Urothelium cell line (cell line): ENCODE measurements at regions not wholly inside any gene's neighbourhood (a gene's known extent, or its start where the extent isn't known, plus 50 kb on each side); places are given as distances from the start of the nearest gene placed in this dataset.
"Not testable (repeated sequence)": the region's sequence is repeated elsewhere in the genome, so short reads cannot be mapped to it uniquely, and the experiment has no call there.

Experiments
- DNase-seq: peaks from one replicate; pipeline ENCODE4 v3.0.0; 2011; ENCODE audit warnings: low spot score, mixed read lengths
- FAIRE-seq: peaks from 2 replicates; lab custom pipeline; 2011; peaks lifted over from hg19 to GRCh38; lab: Jason Lieb, UNC

DNA sequence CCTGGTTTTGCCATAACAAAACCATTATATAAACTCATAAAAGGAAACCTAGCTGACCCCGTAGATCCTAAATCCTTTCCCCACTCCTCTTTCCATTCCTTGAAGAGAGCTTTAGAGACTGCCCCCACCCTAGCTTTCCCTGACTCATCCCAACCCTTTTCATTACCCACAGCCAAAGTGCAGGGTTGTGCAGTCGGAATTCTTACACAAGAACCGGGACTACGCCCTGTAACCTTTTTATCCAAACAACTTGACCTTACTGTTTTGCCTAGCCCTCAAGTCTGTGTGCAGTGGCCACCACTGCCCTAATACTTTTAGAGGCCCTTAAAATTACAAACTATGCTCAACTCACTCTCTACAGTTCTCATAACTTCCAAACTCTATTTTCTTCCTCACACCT is 116.0 kb upstream of the PTPN13 start:
- not testable (repeated sequence) for FAIRE-seq, DNase-seq

GRCh38 chr4:86481440-86481839 is 112.7 kb upstream of the PTPN13 start:
- FAIRE-seq (no peak), DNase-seq (no peak)

DNA sequence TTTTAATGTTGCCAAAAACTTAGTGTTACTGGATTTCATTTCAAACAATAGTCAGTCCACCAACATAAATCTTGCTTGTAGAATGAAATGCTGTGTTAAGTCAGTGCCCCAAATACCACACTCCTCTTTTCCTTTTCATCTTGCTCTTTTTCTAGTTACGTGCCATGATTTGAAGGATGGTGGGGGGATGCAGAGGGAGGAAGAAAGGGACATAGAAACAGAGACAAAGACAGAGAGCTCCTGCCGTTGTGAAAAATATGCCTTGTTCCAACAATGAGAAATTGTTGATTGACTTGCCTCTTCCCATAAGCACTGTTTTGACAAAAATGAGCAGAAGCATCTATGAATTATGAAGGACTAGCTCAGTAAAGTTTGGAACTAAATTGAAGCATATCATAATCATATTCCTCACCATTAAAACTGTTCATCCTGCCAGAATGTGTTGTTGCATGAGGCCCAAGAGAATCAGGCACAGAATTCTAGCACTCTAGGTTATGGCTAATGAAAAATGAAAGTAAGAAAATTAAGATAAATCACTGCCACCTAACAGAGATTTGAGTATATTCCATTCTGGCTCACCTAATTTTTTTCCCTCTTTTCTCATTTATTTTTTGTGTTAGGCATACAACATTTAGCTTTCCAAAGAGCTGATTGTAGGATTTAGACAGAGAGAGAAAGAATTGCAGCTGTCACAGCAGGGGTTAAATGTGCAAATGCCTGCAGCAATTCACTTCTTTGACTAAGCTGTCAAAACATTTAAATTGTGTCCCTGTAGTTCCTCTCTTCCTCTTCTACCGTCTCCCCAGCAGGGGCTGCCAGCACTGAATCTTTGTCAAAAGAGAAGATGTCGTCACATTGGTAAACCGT is 111.6 kb upstream of the PTPN13 start:
- no peak for FAIRE-seq

GRCh38 chr4:86483173-86483490 is 111.0 kb upstream of the PTPN13 start:
- no peak for DNase-seq
- no peak for FAIRE-seq

More for the DNA sequence above, 111.6 kb upstream of the PTPN13 start:
- DNase-seq, result no peak

DNA sequence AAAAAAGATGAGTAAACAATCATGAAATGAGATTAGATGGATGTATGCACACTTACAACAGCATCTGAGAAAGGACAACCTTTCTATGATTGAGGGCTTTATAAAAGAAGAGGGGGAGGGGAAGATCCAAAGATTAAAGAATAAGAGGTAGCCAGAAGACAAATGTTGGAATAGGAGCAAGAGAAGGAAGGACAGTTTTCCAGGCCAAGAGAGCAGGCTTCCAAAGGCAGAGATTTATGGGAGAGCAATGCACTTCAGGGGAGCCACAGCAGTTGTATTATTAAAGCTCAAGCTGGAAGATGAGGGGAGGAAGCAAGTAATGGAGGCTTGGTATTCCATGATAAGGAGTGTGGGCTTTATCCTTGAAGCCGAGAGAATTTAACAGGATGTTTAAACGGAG is 110.3 kb upstream of the PTPN13 start:
- FAIRE-seq (no peak), DNase-seq (no peak)

- DNase-seq (no peak), FAIRE-seq (peak; percentile 53)
Observed at GRCh38 chr4:86484241-86484640, 109.9 kb upstream of the PTPN13 start.

GRCh38 chr4:86487738-86488348 is 106.3 kb upstream of the PTPN13 start:
- FAIRE-seq (no peak), DNase-seq (no peak)

DNA sequence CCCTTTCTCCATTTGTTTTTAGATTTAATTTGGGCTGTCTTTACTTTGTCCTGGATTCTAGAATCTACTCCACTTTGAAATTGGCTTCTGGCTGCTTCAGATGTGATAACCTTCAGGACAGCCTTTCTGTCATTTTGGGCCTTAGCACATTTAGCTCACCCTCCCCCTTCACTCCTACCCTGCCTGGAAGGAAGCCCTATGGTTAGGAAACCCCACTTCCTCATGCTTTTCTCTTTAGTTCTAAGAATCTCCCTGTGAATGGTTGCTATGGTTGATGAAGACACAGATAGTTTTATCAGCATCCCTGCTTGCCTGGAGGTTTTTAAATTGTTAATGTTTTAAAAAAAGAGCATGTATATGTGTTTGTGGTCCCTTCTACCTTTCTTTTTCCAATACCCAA is 100.7 kb upstream of the PTPN13 start:
- FAIRE-seq, result no peak
- no peak for DNase-seq

DNA sequence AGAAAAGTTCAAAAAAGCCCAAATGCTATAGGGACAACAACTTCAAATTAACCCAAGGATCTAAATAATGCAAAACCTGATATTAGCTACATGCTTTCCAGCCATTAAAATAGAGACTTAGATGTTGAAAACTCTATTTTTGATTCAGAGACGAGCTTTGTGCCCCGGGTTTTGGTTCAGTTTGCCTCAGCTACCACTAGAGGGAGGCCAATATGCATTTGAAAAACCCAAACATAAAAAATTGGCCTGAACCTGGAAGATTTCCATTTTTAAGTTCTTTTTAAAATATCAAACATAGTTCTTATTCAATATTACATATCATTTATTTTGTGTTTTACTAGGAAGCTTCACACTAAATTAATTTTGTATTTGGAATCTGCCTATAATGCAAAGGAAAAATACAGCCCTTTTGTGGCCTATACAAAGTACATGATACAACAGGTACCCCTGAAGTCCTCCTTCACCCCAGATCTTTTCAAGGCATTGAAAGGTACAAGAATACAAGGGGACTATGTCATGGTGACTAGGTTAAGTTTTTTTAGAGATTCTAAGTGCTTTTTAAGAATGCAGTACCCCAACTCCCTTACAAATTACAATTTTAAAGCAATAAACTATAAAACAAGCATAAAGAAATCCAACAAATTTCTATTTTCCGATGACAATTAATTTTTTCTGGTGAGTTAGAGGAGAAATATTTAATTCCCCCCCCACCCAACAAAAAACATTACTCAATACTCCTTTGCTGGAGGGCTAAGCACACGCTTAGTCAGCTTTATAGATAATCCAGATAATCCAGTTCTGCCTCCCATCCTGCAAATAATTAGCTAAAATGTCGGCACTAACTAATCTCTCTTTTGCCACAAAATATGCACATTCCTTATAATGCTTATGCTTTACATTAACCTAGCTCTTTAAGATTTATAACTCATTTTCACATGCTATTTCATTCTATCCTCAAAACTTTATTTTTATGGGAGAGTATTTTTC is 97.7 kb upstream of the PTPN13 start:
- no peak for FAIRE-seq
- DNase-seq, result peak; percentile 47

GRCh38 chr4:86497131-86497530 is 97.0 kb upstream of the PTPN13 start:
- DNase-seq, result no peak
- no peak for FAIRE-seq

DNA sequence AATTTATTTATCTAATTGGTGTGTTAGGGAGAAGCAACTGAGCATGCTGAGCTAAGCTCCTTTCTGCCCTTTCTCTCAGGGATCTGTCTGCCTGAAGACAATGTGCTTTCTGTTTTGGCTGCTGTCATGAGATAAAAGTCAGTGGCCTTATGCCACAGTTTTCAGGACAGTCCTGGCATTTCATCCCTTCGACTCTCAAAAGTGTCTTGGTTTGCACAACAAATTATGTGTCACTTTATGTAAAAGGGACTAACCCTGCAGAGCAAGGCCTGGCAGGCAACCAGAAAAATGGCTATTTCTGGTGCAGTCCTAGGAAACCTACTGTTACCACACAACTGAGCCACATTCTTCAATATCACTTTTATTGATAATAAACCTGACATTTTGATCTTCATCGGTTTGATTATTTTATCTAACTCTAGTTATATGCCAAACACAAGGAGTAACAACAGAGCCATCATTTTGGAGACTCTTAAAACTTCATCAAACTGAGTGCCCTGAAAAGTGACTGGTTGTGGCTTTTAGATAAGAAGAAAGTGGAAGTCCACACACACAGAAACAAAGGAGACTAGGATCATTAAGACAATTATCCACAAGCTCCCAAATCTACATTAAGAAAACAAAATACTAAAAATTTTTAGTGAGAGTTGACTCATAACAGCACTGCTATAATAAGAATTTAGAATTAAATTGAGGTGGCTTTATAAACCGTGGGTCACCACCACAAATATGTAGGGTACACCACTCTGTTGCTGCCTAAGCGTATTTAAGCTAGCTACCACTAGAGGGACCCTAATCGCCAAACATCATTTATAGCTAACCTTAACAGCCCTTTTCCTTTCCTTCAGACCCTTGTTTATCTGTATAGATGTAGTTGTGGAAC is 95.9 kb upstream of the PTPN13 start:
- DNase-seq (peak; percentile 47), FAIRE-seq (no peak)

DNA sequence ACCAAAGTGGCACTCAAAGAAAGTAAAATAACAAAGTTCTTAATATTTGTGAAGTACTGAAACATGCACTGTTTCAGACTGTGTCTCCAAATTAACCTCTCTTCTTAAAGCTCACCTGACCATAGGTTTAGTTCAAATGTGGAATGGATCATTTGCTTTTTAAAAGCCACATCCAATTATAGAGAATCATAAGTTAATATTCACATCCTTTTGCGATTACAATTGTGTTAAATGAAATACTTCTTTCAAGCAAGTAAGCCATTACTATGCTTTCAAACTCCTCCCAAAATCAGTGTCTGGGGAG is 95.3 kb upstream of the PTPN13 start:
- DNase-seq (no peak), FAIRE-seq (no peak)

- FAIRE-seq (no peak), DNase-seq (no peak)
Observed at GRCh38 chr4:86500527-86500926, 93.6 kb upstream of the PTPN13 start.

DNA sequence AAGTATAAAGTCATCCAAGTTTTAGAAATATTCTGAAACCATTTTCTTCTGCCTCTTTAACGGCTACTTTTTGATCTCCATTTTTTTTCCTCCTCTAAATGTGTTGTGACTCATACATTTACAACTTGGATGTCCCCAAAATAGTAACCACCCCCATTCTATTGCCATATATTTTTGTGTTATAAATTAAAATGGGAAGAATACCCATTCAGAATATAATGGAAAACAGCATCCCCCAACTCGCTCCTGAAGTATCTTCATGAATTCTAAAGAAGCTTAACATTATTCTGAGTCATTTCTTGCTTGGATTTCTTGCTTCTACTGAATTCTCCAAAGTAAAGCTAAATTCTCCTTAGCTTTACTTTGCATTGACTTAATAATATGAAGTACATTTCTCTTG is 92.0 kb upstream of the PTPN13 start:
- no peak for DNase-seq
- no peak for FAIRE-seq

DNA sequence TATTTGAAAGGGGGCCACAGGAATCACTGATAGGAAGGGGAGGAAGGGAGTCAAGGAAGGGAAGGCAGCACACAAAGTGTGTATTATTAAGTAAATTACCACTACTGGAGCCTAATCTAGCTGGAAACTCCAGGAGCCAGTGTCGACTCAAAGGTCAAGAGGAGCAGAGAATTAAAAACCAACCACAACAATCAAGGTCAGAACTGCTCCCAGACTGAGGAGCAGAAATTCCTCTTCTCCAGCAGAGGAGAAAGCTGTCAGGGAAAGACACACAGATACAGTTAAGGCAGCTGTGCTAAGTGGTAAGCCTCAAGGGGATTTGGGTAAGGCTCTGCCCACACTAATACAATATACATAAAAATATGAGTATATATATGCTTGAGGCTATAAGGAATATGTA is 87.5 kb upstream of the PTPN13 start:
- DNase-seq (no peak), FAIRE-seq (no peak)

DNA sequence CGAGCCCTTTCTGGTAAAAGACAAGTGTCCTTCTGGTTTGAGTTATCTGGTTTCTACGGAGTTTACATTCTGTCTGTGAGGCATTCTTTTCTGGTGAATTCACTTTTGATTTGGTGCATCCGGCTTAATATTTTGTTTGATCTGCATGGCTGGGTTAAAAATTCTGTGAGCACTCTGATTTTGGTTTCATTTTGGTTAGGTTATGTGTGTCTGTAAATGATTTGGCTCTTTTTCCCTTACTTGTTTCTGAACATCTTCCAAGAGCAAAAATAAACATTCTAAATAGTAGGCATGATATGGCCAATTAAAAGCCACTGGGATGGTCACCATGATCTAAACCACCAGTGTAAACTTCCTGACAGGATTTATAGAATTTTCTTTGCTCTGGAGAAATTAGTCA is 85.7 kb upstream of the PTPN13 start:
- FAIRE-seq, result no peak

GRCh38 chr4:86511590-86511989 is 82.5 kb upstream of the PTPN13 start:
- DNase-seq (no peak), FAIRE-seq (no peak)

More for the DNA sequence above, 85.7 kb upstream of the PTPN13 start:
- DNase-seq, result no peak

- DNase-seq (no peak), FAIRE-seq (no peak)
Observed at GRCh38 chr4:86512631-86513030, 81.5 kb upstream of the PTPN13 start.

GRCh38 chr4:86515963-86516362 is 78.2 kb upstream of the PTPN13 start:
- not testable (repeated sequence) for DNase-seq, FAIRE-seq

- DNase-seq (no peak), FAIRE-seq (no peak)
Observed at GRCh38 chr4:86521373-86521969, 72.6 kb upstream of the PTPN13 start.
